Brain microvascular endothelial cell (primary cell): ENCODE measurements at regions not wholly inside any gene's neighbourhood (a gene's known extent, or its start where the extent isn't known, plus 50 kb on each side); places are given as distances from the start of the nearest gene placed in this dataset.
A peak's percentile ranks its signal among the peaks of the same experiment; 100 is the strongest.

ENCODE experiments used
- DNase-seq: peaks from one replicate; pipeline ENCODE4 v3.0.0-alpha.2; 2020
- H3K27ac ChIP-seq: fragments of 250-450 bp; sonication (Bioruptor Pico); 2 replicates; pipeline ENCODE4 v1.5.1; 2020; ENCODE audit warnings: mild to moderate bottlenecking, moderate library complexity
- H3K27me3 ChIP-seq: fragments of 250-450 bp; sonication (Bioruptor Pico); replicated peaks from 2 replicates; pipeline ENCODE4 v1.5.1; 2020; ENCODE audit warnings: mild to moderate bottlenecking
- H3K36me3 ChIP-seq: fragments of 250-450 bp; sonication (Bioruptor Pico); replicated peaks from 2 replicates; pipeline ENCODE4 v1.5.1; 2020; ENCODE audit warnings: mild to moderate bottlenecking
- H3K4me3 ChIP-seq: 2 replicates; pipeline ENCODE4 v1.5.1; 2011; ENCODE audit warnings: low read depth, mild to moderate bottlenecking, control low read depth, low read length, moderate library complexity
- in situ Hi-C: cut with HindIII; loops from 2 replicates; pipeline ENCODE4 v1.10.0; 2017; ENCODE audit warnings: low sequenced_read_pairs, low pct_ligation_motif_present
- TF ChIP-seq, protein P1 (sequence below): IDR thresholded peaks from 2 replicates; pipeline ENCODE4 v1.5.1; 2011; ENCODE audit warnings: low read depth, mild to moderate bottlenecking, moderate library complexity, low read length, control low read depth, inconsistent platforms; ENCODE audit errors: missing control alignments

GRCh38 chr6:98769546-98769945, 64.8 kb upstream of the POU3F2 start:
- no peak overlapping the region for H3K4me3 ChIP-seq
- TF ChIP-seq, protein P1, sequence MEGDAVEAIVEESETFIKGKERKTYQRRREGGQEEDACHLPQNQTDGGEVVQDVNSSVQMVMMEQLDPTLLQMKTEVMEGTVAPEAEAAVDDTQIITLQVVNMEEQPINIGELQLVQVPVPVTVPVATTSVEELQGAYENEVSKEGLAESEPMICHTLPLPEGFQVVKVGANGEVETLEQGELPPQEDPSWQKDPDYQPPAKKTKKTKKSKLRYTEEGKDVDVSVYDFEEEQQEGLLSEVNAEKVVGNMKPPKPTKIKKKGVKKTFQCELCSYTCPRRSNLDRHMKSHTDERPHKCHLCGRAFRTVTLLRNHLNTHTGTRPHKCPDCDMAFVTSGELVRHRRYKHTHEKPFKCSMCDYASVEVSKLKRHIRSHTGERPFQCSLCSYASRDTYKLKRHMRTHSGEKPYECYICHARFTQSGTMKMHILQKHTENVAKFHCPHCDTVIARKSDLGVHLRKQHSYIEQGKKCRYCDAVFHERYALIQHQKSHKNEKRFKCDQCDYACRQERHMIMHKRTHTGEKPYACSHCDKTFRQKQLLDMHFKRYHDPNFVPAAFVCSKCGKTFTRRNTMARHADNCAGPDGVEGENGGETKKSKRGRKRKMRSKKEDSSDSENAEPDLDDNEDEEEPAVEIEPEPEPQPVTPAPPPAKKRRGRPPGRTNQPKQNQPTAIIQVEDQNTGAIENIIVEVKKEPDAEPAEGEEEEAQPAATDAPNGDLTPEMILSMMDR, result peak; percentile 64
- in situ Hi-C loops, result no loop called here
- H3K27me3 ChIP-seq, result no peaks in the 10 kb centered on the region
- DNase-seq, result no peak
- H3K36me3 ChIP-seq, result no peaks in the 10 kb centered on the region
- H3K27ac ChIP-seq, result no peak overlapping the region

DNA sequence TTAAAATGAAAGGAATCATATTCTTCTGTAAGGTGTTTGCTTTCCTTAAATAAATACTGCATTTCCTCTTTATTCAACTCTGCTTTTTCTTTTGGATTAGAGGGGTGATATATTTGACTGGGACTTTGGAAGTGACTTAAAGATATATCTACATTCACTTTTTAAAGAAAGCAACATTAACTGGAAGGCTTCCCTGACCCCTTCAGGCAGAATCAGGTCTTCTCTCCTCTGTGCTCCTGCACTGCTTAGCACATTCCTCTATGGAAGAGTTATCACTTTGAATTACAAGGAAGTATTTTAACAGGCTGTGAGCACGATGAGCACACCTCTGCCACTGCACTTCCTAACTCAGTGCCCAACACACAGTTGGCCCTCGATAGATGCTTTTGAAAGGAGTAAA, 59.2 kb upstream of the POU3F2 start:
- TF ChIP-seq, protein P1, result no peak
- Histone ChIP-seq H3K27ac (no peak overlapping the region), H3K36me3 (no peaks in the 10 kb centered on the region), H3K27me3 (no peaks in the 10 kb centered on the region), H3K4me3 (no peak overlapping the region)
- no peak for DNase-seq
- in situ Hi-C loops, result no loop called here

DNA sequence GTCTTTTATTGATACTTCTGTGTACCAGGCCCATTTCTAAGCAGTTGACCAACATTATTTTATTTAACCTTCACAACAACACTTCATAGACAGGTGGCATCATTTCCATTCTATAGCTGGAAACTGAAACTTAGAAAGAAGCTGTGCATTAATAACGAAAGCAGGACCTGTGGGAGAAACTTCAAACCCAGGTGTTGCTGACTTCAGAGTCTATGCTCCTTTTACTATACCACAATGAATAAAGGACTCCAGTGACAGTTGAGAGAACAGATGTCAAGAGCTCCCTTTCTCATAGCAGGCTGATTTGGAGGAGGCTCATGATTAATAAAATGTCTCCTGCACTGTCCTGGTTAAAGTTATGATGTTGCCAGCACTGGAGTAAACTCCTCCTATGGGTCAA, 56.6 kb upstream of the POU3F2 start:
- Histone ChIP-seq H3K4me3 (no peak overlapping the region), H3K27ac (no peak overlapping the region), H3K36me3 (no peaks in the 10 kb centered on the region), H3K27me3 (no peaks in the 10 kb centered on the region)
- in situ Hi-C loops, result no loop called here
- no peak for DNase-seq
- TF ChIP-seq, protein P1, result no peak

- Histone ChIP-seq H3K27me3 (no peaks in the 10 kb centered on the region), H3K36me3 (no peaks in the 10 kb centered on the region), H3K27ac (no peak overlapping the region), H3K4me3 (no peak overlapping the region)
- no peak for DNase-seq
- TF ChIP-seq, protein P1, result no peak
- in situ Hi-C loops, result no loop called here
These were observed 54.8 kb upstream of the POU3F2 start for GRCh38 chr6:98779618-98780017.

GRCh38 chr6:98782772-98783171, 51.6 kb upstream of the POU3F2 start:
- H3K27ac ChIP-seq, result no peak overlapping the region
- no peaks in the 10 kb centered on the region for H3K36me3 ChIP-seq
- TF ChIP-seq, protein P1, result no peak
- in situ Hi-C loops, result no loop called here
- H3K4me3 ChIP-seq, result no peak overlapping the region
- no peaks in the 10 kb centered on the region for H3K27me3 ChIP-seq
- no peak for DNase-seq

DNA sequence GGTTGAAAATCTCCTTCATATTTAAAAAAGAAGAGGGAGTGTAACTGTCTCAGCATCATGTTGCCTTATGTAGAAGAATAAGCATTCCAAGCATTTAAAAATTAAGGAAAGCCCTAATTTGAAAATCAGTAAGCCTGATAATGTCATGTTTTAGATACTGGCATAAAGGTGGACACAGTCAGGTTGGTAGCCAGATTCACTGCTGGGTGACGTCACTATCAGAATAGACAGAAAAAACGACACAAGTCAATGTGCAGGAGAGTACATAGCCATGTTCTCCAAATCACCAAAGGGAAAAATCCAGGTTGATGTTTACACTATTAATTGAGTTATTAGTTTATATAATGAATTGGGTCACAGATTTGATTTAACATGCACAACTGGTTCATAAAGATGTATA, 50.8 kb upstream of the POU3F2 start:
- Histone ChIP-seq H3K27ac (no peak overlapping the region), H3K4me3 (no peak overlapping the region), H3K36me3 (no peaks in the 10 kb centered on the region), H3K27me3 (no peaks in the 10 kb centered on the region)
- DNase-seq, result no peak
- in situ Hi-C loops, result no loop called here
- TF ChIP-seq, protein P1, result no peak
